ENCODE measurements at regions not wholly inside any gene's neighbourhood (a gene's known extent, or its start where the extent isn't known, plus 50 kb on each side); places are given as distances from the start of the nearest gene placed in this dataset.
A peak's percentile ranks its signal among the peaks of the same experiment; 100 is the strongest.

DNA sequence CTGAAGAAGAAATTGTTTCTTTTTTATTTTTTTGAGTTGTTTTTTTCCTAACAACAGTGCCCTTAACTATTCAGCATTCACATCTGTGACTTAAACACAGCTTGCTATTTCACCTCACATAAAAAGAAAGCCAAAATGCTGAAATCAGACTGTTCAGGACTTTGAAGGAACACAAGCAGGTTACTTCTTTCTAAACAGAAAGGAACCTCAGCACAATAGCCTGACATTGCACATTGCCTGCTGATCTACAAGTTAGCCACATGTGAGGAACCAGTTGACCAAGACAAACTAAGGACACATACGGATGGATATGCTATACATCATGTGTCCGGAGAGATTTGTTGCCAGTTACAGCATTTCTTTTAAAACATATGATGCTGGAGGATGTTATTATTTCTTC lies 331.1 kb downstream of the FSIP2 start:
- DNase-seq (ENCODE audit: low spot score): no peak

DNA sequence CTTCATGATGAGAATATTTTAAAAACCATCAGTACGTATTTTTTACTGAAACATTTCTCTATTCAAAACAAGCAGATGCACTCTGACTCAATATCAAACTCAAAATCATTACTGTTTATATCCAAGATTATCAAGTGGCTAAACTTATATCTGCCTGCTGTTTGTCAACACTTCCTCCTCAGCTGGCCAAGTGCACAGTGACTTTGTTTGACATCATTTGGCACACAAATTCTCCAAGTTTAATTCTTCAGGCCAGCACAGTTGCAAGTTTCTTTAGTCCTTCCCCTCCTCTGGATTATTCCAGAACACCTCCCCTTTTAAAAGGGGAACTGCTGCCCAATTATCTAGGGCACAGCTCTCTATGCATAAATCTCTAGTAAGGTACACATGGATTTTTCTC lies 346.6 kb downstream of the FSIP2 start:
- no peak for DNase-seq (ENCODE audit: low spot score)

DNA sequence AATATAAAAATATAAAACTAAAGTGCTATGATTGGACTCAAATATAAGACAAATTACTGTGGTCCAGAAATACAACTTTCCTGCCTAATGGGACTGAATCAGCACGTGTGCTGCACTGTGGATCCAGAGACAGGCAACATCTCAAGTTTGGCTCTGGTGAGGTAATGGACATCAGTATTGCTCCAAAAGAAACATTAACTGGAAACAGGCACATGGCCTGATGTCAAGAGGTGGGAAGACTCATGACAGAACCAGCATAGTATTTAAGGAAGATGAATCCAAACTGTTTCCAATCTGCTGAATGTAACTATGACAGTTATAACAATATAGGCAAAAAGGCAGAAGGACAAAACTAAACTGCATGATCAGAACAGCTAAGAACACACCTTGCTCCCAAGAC lies 354.6 kb downstream of the FSIP2 start:
- no peak for DNase-seq (ENCODE audit: low spot score)

DNA sequence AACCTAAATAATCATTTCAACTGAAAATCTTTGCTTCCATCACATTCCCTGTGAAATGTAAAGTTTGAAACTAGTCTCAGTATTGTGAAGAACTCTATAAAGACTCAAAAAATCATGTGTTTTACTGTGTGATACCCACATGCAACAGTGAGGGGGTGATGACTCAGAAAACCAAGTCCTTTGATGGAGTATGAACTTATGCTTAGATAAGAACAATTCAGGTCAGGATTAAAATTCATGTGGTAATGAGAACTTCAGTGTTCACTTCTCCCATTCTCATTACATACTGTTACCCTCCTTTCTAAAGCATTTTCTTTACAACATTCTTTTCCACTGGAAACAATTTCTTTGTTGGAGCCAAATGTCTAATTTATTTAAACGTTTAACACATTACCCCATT lies 360.2 kb downstream of the FSIP2 start:
- no peak for DNase-seq (ENCODE audit: low spot score)

DNA sequence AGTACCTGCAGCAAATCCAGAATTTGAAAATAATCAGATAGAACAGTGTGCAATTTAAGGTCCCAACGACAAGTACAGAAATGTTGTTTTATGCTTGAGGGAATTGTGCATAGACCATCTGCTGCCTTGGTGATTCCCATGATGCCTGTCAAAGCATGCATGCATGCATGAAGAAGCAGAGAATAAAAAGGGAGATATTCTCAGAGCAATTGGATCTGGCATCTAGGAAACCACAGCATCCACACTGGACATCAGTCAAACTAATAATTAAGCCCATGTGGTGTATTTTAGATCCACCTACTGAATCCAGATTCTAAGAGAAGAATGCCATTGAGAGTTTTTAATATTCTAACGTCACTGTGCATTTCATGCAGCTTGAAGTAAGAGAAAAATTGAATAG lies 361.2 kb downstream of the FSIP2 start:
- DNase-seq (ENCODE audit: low spot score): no peak

DNA sequence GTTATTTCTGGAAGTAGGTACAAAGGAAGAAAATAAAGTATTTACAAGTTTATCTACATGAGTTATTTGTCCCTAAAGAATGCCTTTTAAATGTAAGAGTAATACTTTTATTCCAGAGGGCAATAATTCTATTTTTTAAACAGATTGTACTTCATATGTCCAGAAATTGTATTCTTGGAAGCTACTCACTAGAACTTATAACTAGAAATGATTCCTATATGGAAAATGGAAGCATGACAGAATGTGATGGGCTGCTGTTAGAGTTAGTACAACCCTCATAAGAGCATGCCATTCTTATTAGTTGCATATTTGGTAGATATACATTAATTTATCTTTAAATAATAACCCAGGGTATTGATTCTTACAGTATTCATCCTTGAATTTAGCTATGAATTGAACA lies 362.0 kb downstream of the FSIP2 start:
- DNase-seq (ENCODE audit: low spot score): no peak

DNA sequence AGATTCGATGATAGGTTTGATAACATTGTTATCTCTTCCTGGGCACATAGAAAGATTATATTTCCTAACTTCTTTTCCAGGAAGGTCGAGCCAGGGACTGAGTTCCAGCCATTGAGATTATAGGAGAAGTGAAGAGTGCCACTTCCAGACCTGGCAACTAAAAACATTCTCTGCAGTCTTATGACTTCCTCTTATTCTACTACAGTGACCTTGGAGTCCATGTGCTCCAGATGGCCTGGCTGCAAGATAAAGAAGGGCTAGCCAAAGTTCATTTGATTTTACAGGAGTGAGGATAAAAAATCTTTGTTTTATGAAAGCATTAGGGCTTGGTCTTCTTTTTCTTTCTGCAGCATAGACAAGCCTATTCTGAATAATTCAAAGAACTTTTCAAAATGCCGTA lies 363.0 kb downstream of the FSIP2 start:
- no peak for DNase-seq (ENCODE audit: low spot score)

DNA sequence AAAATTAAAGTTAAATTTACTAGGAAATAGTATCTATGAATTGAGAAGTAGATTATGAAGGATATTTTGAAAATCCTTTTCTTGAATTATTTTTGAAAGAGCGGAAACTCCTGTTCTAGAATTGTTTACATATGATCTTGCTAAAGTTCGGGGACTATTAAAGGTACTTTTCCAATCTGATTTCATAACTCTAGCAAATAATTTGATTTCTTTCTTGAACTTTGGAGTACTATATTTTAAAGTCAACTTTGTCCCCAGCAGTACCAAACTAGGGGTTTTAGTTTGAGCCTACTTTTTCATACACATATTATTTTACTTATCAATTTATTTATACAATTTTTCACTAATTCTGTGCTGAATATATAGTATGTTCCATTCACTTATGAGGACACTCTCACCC lies 364.7 kb downstream of the FSIP2 start:
- no peak for DNase-seq (ENCODE audit: low spot score)

DNA sequence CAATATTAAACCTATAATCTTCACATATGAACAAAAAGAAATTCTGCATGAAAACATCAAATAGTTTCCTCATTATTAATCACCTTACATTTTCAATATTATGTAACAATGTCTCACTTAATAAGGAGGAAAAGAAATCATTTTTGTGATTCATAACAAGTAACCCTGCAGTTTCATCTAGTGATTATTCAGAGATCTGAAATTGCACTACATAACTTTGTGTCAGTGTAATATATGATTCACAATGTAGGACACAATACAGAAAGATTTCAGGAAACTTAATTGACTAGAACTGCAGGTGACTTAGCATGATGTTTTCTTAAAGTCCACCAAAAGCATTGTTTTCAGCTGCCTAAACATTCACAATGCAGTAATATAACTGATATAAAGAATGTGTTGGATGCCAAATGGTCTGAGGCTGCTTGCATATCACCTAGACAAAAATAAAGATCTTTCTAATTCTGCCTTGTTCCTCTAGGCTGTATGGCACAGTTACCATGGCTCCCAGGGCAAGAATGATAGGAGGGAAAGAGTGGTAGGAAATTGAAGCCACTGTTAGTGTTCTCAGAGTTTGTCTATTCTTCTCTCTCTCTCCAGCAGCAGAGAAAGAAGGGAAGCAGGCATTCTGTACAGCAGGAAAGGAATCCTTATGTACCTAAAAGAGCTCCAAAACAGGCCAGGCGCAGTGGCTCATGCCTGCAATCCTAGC lies 366.6 kb downstream of the FSIP2 start:
- no peak for DNase-seq (ENCODE audit: low spot score)

DNA sequence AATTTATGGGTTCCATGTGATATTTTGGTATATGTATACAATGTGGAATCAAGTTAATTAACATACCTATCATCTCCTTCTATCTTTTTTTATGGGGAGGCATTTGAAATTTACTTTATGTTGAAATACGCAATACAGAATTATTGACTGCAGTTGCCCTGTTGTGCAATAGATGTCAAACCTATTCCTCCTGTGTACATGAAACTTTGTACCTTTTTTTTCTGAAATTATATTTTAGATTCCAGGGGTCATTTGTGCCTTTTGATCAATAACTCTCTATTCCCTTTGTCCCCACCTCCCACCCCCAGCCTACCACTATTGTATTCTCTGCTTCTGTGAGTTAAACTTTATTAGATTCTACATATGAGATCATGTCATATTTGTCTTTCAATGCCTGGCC lies 369.9 kb downstream of the FSIP2 start:
- no peak for DNase-seq (ENCODE audit: low spot score)

DNA sequence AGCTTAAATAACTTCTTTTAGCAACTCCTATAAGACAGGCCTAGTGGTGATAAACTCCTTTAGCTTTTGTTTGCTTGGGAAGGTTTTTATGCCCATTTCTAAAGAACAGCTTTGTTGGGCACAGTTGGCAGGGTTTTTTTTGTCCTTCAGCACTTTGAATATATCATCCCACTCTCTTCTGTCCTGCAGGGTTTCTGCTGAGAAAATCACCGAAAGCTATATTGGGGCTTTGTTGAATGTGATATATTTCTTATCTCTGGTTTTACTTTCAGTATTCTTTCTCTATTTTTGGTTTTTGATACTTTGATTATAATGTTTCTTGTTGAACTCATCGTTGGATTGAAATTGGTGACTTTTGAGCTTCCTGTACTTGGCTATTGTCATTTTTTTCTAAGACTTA lies 372.8 kb upstream of the ZC3H15 start:
- no peak for DNase-seq (ENCODE audit: low spot score)

DNA sequence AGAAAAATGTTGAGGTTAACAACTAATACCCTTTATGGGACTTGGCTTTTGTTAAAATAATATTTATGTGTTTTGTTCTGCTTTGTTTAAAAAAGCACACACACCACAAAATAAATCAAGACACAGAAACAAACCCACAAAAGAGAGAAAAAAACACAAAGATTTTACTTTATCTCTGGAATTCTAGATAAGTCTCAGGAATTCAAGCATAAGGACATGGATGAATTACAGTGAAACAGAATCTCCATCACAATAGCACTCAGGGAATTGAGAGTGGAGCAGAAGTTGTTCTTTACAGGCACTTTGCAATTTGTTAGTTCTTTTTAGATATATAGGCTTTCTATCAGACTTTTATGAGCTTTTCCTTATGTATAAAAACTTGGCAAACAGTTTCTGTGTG lies 360.9 kb upstream of the ZC3H15 start:
- no peak for DNase-seq (ENCODE audit: low spot score)

DNA sequence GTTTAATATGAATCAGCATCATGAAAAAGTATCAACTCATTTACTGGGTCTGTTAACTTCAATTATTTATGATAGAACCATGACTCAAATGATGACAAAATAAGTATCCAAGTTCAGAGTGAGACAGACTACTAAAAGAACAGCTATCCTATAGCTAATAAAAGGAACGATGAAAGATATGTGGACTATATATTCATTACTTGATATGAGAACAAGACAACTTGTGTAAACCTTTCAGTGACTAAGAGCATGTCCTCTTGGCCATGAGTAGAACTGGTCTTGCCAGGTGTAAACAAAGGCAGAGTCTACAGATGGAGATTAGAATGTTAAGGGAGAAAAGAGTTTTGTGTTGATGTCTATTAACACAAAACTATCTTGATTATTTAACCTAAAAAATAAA lies 360.4 kb upstream of the ZC3H15 start:
- DNase-seq (ENCODE audit: low spot score): no peak

DNA sequence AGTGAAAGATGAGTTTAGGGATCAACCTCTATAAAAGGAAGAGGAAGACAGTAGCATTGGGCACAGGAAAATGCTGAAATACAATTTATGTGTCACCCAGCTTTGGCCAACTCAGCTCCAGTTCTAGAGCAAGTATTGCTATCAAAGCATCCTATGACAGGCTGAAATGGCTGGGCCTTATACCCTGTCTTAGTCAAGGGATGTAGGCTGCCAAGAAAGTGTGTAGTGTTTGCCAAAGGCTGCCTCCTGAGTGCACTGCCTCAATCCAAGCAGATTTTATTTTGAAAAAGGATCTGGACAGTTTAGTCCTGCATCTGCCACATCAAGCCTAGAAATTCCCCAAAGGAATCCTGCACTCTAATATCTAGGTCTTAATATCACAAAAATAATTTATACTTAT lies 359.9 kb upstream of the ZC3H15 start:
- no peak for DNase-seq (ENCODE audit: low spot score)

DNA sequence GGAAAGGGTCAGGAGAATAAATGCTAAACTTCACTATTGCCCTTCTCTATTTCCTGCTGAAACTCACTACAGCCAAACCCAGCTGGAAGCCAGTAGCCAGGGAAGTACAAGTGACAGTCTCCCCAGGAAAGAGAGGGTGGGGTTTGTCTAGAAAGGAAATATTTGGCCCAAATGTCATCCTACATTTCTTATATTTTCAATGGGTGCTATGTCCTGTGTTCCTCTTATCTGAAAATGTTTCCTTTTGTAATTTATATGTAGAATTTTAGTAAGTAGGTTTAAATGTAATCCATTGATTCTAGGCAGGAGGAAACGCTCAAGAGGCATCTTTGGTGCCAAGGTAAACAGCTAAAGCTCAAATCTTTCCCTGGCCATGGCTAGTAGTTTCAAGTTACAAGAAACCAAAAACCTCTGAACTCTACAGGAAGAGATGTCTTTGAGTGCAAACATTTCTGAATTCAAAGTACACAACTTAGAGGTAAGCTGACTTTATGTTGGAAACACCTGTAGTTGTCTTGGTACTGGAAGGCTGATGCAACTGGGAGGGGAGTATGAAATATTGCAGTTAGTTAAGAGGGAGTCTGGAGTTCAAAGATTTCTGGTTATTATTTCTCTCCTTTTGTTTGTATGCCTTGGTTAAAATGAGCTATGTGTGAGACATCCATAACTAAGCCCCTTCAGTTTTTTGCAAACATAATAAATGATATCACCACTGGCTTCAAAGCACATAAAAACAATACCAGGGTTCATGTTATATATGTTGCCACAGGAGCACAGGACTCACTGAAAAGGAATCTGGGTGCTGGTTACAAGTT lies 356.1 kb upstream of the ZC3H15 start:
- DNase-seq (ENCODE audit: low spot score): peak; percentile 27

DNA sequence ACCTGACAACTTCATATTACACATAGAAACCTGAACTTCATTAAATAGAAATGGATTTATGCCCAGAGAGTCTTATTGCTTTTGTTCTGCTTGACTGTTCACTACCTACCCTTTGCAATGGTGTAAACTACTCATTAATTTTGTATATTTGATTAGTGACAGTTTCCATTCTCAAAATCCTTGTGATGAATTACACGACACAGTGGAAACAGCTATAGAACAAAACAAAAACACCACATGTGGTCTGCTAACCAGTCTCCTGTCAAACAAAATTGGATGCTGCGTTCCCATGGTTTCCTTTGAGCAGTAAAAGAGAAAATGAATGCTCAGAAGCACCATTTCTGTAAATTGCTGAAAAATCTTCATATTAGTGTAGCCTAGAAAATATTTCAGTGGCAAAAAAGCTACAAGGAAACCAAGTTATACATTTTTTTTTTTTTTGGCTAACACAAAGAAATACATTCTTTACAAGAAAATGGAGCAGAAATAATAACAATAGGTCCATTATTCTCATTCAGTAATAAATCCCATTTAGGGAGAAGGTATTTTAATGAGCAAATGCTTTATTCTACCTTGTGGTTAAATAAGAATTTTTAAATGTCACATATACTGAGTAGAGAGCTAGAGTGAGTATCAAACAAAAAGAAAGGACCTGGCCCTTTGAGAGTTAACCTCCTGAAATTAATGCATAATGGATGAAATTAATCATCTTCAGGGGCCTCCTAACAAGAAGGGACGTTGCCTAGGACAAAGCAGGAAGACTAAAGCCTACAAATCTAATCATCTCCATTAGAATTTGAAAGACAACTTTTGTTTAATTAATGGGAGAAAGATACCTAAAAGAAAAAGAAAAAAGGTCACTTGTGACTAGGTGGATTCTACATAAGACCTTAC lies 355.1 kb upstream of the ZC3H15 start:
- no peak for DNase-seq (ENCODE audit: low spot score)

DNA sequence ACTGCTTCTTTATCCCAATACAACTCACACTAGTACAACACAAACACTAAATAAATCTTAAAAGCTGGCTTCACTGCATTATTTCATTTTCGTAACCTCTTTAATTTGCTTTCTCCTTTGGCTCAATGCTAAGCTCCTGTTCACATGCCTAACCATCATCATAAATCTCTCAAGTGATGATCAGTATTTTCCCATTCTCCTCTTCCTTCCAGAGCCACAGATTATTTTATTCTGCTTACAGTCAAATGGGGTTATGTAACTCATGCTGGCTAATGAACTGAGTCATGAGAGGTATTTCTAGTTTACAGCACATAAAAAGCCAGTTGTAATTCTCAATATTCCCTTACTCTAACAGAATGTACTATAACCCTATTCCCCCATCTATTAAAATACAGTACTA lies 350.4 kb upstream of the ZC3H15 start:
- DNase-seq (ENCODE audit: low spot score): no peak

DNA sequence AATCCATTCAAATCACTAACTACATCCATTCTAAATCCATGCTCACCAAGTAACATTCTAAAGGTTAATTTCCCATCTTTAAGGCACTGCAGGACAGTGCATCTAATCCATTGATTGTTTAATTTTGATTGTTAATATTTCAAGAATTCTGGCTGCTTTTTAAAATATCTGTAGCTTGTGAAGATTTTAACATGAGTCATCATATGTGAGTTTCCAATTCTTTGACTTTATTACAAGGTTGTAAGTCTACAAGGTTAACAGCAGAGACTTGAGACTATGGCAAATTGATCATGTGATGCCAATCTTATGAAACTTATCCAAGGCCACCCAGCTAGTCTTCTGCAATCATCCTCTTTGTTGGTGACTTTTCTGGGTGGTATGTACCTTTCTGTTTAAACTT lies 349.2 kb upstream of the ZC3H15 start:
- DNase-seq (ENCODE audit: low spot score): no peak

DNA sequence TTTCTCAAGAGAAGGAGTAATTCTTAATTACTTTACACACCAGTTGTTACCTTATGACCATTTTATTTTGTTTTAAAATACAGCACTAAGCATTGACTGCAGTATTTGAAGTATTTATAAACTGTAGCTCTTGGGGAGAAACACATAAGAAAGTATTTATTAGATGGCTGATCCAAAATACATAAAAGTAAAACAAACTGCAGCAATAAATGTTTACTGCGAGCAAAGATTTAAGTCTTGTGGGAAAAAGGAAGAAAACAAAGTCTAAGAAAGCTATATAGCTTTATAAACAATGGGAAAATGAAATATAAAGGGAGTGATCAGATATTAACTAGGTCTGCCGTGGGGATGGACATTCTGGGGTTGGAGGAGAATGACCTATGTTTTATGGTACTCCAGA lies 347.2 kb upstream of the ZC3H15 start:
- DNase-seq (ENCODE audit: low spot score): no peak

DNA sequence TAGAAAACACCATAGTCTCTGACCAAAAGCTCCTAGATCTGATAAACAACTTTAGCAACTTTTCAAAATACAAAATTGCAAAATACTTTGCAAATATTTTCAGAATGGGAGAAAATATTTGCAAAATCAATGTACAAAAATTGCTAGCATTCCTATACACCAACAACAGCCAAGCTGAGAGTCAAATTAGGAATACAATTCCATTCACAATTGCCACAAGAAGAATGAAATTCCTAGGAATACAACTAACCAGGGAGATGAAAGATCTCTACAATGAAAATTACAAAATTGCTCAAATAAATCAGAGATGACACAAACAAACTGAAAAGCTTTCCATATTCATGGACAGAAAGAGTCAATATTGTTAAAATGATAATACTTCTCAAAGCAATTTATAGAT lies 327.0 kb upstream of the ZC3H15 start:
- no peak for DNase-seq (ENCODE audit: low spot score)

DNA sequence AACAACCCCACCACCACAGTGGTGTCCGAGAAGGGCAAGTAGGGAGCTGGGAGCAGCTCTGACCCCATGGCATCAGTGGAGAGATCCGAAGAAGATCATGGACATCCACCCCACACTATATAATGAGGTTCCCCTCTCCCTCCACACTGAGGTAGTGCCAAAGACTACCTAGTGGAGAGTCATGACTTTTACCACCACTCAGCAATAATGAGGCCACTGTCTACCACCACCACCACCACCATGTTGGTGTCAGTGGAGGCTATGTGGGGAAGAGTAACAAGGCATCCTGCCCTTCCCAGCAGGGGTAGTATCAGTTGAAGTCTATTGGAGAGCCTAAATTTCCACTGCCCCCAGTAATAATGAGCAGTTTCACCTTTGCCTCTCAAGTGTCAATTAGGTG lies 321.7 kb upstream of the ZC3H15 start:
- DNase-seq (ENCODE audit: low spot score): no peak

DNA sequence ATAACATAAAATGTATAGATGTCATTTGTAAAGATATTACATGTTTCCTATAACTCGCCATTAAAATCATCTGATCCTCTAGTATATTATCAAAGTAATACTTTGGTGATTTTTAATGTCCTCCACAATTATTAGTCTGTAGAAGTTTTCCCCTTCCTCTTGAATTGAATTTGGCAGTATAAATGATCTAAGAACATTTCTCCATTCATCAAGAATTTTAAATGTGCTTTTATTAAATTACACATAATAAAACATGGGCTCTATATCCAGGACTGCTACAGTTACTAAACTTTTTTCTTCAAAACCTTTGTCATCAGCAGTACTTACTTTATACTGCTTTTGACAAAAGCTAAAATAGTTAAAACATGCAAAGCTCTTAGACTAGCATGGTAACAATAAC lies 315.4 kb upstream of the ZC3H15 start:
- no peak for DNase-seq (ENCODE audit: low spot score)

DNA sequence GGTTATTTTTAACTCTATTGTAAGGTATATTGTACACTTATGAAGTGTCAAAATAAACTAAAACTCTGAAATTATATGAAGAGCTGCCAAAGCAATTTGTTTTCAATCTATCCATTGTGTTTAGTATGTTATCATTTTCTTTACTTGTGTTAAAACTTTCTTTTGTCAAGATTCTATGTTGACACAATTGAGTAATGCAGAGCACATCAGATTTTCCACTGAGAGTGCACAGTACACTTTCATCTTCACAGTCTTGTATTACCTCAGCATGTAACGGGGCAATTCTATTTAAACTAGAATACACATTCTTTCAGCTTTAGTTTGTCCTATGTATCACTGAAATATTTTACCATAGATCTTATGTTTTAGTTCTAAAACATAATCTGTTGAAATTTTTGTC lies 304.4 kb upstream of the ZC3H15 start:
- DNase-seq (ENCODE audit: low spot score): no peak
